Hepatocyte (in vitro differentiated cells): ENCODE measurements at regions not wholly inside any gene's neighbourhood (a gene's known extent, or its start where the extent isn't known, plus 50 kb on each side); places are given as distances from the start of the nearest gene placed in this dataset.

Source experiments
- DNase-seq: peaks from one replicate; pipeline ENCODE4 v3.0.0-alpha.2; 2016; ENCODE audit warnings: low spot score
- H2AFZ ChIP-seq: fragments of 200-600 bp; sonication (generic); 2 replicates; pipeline ENCODE4 v1.6.0; 2016; ENCODE audit warnings: antibody characterized with exemption, mild to moderate bottlenecking
- H3K27ac ChIP-seq: fragments of 200-600 bp; sonication (generic); 2 replicates; pipeline ENCODE4 v1.5.1; 2016; ENCODE audit warnings: mild to moderate bottlenecking
- H3K27me3 ChIP-seq: fragments of 200-600 bp; sonication (generic); 2 replicates; pipeline ENCODE4 v1.6.1; 2016
- H3K36me3 ChIP-seq: fragments of 200-600 bp; sonication (generic); replicated peaks from 2 replicates; pipeline ENCODE4 v1.5.1; 2016; ENCODE audit warnings: low read depth; ENCODE audit not compliant: insufficient read depth
- H3K4me1 ChIP-seq: fragments of 200-600 bp; sonication (generic); 2 replicates; pipeline ENCODE4 v1.5.1; 2016; ENCODE audit warnings: mild to moderate bottlenecking, moderate library complexity; ENCODE audit not compliant: insufficient read depth
- H3K4me2 ChIP-seq: fragments of 200-600 bp; sonication (generic); 2 replicates; pipeline ENCODE4 v1.6.0; 2016
- H3K4me3 ChIP-seq: fragments of 200-600 bp; sonication (generic); 2 replicates; pipeline ENCODE4 v1.5.1; 2016; ENCODE audit warnings: mild to moderate bottlenecking
- H3K79me2 ChIP-seq: fragments of 200-600 bp; sonication (generic); 2 replicates; pipeline ENCODE4 v1.6.0; 2017; ENCODE audit warnings: mild to moderate bottlenecking
- H3K9me2 ChIP-seq: fragments of 200-600 bp; sonication (generic); replicated peaks from 2 replicates; pipeline ENCODE4 v1.6.0; 2017; ENCODE audit warnings: mild to moderate bottlenecking; ENCODE audit not compliant: insufficient read depth
- H3K9me3 ChIP-seq: fragments of 200-600 bp; sonication (generic); 2 replicates; pipeline ENCODE4 v1.5.1; 2016; ENCODE audit warnings: low read depth, mild to moderate bottlenecking
- H4K20me1 ChIP-seq: fragments of 200-600 bp; sonication (generic); 2 replicates; pipeline ENCODE4 v1.6.0; 2016; ENCODE audit warnings: mild to moderate bottlenecking; ENCODE audit not compliant: insufficient read depth, poor library complexity, severe bottlenecking
- EZH2 ChIP-seq: fragments of 200-600 bp; sonication (generic); IDR thresholded peaks from 2 replicates; pipeline ENCODE4 v1.6.1; 2016; ENCODE audit warnings: antibody characterized with exemption, mild to moderate bottlenecking, borderline replicate concordance
- EZH2phosphoT487 ChIP-seq: fragments of 200-600 bp; sonication (generic); IDR thresholded peaks from one replicate; pipeline ENCODE4 v1.6.1; 2018; ENCODE audit warnings: antibody characterized with exemption, mild to moderate bottlenecking, low read depth, moderate library complexity; ENCODE audit not compliant: unreplicated experiment, severe bottlenecking
- WGBS: methylation state at CpG from one replicate; pipeline ENCODE4 v1.1.6; 2016; ENCODE audit warnings: low lambda C conversion rate; ENCODE audit errors: missing lambda C conversion rate; 5-methylcytosine and 5-hydroxymethylcytosine counted together
- TF ChIP-seq, protein P1 (sequence below): fragments of 200-600 bp; sonication (generic); IDR thresholded peaks from 2 replicates; pipeline ENCODE4 v1.5.1; 2016; ENCODE audit warnings: antibody characterized with exemption, mild to moderate bottlenecking; ENCODE audit not compliant: poor library complexity

DNA sequence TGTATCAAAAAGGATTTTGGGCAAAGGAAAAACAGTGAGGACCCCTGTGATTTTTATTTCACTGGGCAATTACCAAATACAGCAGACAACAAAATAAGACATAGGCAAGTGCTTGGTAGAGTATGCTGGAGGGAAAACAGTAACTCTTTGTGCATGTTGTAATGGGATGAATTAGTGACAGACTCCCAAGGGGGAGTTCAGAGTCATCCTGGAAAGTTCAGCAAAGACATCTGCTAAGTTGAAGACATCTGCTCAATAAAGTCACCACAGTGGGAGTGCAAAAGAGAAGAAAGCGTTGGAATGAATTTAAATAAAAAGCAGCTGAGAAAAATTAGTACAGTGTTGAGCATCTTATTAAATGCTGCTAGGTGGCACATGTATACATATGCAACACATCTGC is 378.8 kb upstream of the ISX start:
- no peak for TF ChIP-seq EZH2phosphoT487
- TF ChIP-seq EZH2 = no peak
- TF ChIP-seq, protein P1, sequence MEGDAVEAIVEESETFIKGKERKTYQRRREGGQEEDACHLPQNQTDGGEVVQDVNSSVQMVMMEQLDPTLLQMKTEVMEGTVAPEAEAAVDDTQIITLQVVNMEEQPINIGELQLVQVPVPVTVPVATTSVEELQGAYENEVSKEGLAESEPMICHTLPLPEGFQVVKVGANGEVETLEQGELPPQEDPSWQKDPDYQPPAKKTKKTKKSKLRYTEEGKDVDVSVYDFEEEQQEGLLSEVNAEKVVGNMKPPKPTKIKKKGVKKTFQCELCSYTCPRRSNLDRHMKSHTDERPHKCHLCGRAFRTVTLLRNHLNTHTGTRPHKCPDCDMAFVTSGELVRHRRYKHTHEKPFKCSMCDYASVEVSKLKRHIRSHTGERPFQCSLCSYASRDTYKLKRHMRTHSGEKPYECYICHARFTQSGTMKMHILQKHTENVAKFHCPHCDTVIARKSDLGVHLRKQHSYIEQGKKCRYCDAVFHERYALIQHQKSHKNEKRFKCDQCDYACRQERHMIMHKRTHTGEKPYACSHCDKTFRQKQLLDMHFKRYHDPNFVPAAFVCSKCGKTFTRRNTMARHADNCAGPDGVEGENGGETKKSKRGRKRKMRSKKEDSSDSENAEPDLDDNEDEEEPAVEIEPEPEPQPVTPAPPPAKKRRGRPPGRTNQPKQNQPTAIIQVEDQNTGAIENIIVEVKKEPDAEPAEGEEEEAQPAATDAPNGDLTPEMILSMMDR = no peak
- Histone ChIP-seq H3K4me3 (no peak overlapping the region), H3K27me3 (no peaks in the 10 kb centered on the region), H2AFZ (no peak overlapping the region), H4K20me1 (no peaks in the 10 kb centered on the region), H3K4me2 (no peak overlapping the region), H3K79me2 (no peaks in the 10 kb centered on the region), H3K9me3 (no peaks in the 10 kb centered on the region), H3K27ac (no peak overlapping the region), H3K9me2 (no peaks in the 10 kb centered on the region), H3K4me1 (no peaks in the 10 kb centered on the region), H3K36me3 (no peaks in the 10 kb centered on the region)
- WGBS = 73% methylated on average over 1 of the region's 1 CpG
- DNase-seq = no peak

DNA sequence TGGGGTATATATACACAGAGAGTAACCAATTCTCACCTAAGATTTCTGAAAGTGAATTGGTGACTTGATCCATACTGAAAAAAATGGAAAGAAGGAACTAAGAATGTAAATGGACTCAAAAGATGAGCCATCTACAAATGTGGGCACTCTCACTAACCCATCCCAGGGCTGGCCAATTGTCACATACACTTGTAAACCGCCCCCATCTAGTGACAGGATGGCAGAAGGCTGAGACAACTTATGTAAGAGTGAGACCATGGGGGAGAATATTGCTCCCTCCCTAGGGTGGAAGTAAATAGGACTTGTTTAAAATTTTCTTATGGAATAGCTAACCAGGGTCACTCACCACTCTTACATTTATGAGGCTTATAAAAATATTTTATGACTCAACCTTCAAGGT is 377.1 kb upstream of the ISX start:
- H3K27me3 ChIP-seq = no peaks in the 10 kb centered on the region
- no peak overlapping the region for H3K27ac ChIP-seq
- H2AFZ ChIP-seq = no peak overlapping the region
- H3K9me3 ChIP-seq = no peaks in the 10 kb centered on the region
- DNase-seq = no peak
- H3K4me3 ChIP-seq = no peak overlapping the region
- H3K36me3 ChIP-seq = no peaks in the 10 kb centered on the region
- no peak overlapping the region for H3K4me2 ChIP-seq
- no peaks in the 10 kb centered on the region for H3K4me1 ChIP-seq
- H3K9me2 ChIP-seq = no peaks in the 10 kb centered on the region
- 67% methylated on average over 1 of the region's 1 CpG for WGBS
- H4K20me1 ChIP-seq = no peaks in the 10 kb centered on the region
- no peaks in the 10 kb centered on the region for H3K79me2 ChIP-seq
- TF ChIP-seq EZH2 (no peak), EZH2phosphoT487 (no peak)
- TF ChIP-seq, protein P1 = no peak

DNA sequence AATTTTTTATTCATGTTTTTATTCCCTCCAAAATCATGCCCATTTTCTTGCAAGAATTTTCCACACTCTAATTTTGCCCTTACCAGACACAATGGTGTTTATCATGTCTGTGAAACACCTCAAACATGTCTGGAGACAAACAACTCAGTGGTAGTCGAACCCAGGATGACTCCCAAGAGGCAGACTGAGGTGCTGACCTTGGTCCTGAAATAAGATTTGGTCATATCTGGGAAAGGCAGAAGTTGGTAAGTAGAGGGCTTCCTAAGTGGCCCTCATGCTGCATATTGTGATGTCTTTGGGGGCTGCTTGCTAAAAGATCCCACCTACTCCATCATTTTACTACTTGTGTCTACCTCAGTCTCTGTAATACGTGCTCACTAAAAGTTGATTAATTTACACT is 369.4 kb upstream of the ISX start:
- WGBS = 34% methylated on average over 2 of the region's 2 CpGs
- no peaks in the 10 kb centered on the region for H3K36me3 ChIP-seq
- H3K9me3 ChIP-seq = no peaks in the 10 kb centered on the region
- no peaks in the 10 kb centered on the region for H4K20me1 ChIP-seq
- no peaks in the 10 kb centered on the region for H3K9me2 ChIP-seq
- no peaks in the 10 kb centered on the region for H3K27me3 ChIP-seq
- H3K4me3 ChIP-seq = no peak overlapping the region
- peak; percentile 29 for DNase-seq
- H3K79me2 ChIP-seq = no peaks in the 10 kb centered on the region
- TF ChIP-seq EZH2 = no peak
- no peak for TF ChIP-seq EZH2phosphoT487
- TF ChIP-seq, protein P1 = no peak
- no peak overlapping the region for H2AFZ ChIP-seq
- H3K4me2 ChIP-seq = no peak overlapping the region
- H3K27ac ChIP-seq = no peak overlapping the region
- no peaks in the 10 kb centered on the region for H3K4me1 ChIP-seq

DNA sequence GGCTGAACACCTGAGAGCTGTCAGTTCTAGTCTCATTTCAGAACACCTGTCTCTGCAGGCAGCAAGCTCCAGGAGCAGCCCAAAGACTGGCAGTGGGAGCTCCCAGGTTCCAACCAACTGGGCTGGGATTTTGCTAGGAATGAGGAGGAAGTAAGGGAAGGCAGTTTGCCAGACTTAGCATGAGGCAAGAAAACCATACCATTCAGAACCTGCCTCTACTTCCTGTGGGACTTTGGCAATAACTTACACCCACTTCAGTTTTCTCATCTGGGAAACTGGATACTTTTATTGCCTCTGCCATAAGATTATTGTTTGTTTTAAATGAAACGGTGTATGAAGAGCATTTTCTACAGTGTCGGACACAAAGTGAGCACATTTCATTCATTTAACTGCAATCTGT is 363.7 kb upstream of the ISX start:
- TF ChIP-seq EZH2 (no peak), EZH2phosphoT487 (no peak)
- TF ChIP-seq, protein P1 = no peak
- no peaks in the 10 kb centered on the region for H3K27me3 ChIP-seq
- no peaks in the 10 kb centered on the region for H3K79me2 ChIP-seq
- no peaks in the 10 kb centered on the region for H3K9me2 ChIP-seq
- no peaks in the 10 kb centered on the region for H4K20me1 ChIP-seq
- no peak overlapping the region for H3K27ac ChIP-seq
- no peak overlapping the region for H3K4me3 ChIP-seq
- H3K4me2 ChIP-seq = no peak overlapping the region
- DNase-seq = no peak
- H2AFZ ChIP-seq = no peak overlapping the region
- 85% methylated on average over 2 of the region's 2 CpGs for whole genome bisulfite sequencing
- H3K36me3 ChIP-seq = no peaks in the 10 kb centered on the region
- no peaks in the 10 kb centered on the region for H3K4me1 ChIP-seq
- H3K9me3 ChIP-seq = no peaks in the 10 kb centered on the region
